GM23338 (cell line): ENCODE measurements at regions not wholly inside any gene's neighbourhood (a gene's known extent, or its start where the extent isn't known, plus 50 kb on each side); places are given as distances from the start of the nearest gene placed in this dataset.

Source experiments
- ATAC-seq: fragments of 200-7000 bp; cut with Tn5 transposase; 3 replicates; pipeline ENCODE4 v1.9.1; 2020
- DNase-seq: peaks from one replicate; pipeline ENCODE4 v3.0.0-alpha.2; 2015; ENCODE audit warnings: low spot score
- H2AFZ ChIP-seq: fragments of 200-600 bp; sonication (generic); 2 replicates; pipeline ENCODE4 v1.8.0; 2016; ENCODE audit warnings: antibody characterized with exemption, mild to moderate bottlenecking, moderate library complexity
- H3F3A ChIP-seq: fragments of 200-600 bp; sonication (generic); replicated peaks from 2 replicates; pipeline ENCODE4 v1.8.0; 2017; ENCODE audit warnings: antibody characterized with exemption, mixed run types, low read depth
- H3K27ac ChIP-seq: fragments of 200-600 bp; sonication (generic); 2 replicates; pipeline ENCODE4 v1.6.1; 2016; ENCODE audit warnings: low read depth
- H3K27me3 ChIP-seq: fragments of 200-600 bp; sonication (generic); 2 replicates; pipeline ENCODE4 v1.8.0; 2016; ENCODE audit warnings: mild to moderate bottlenecking, mixed run types, moderate library complexity; ENCODE audit not compliant: insufficient read depth
- H3K36me3 ChIP-seq: fragments of 200-600 bp; sonication (generic); 2 replicates; pipeline ENCODE4 v1.8.0; 2016; ENCODE audit warnings: mild to moderate bottlenecking; ENCODE audit not compliant: insufficient read depth
- H3K4me1 ChIP-seq: fragments of 200-600 bp; sonication (generic); 2 replicates; pipeline ENCODE4 v1.8.0; 2016; ENCODE audit warnings: mild to moderate bottlenecking, moderate library complexity; ENCODE audit not compliant: insufficient read depth
- H3K4me2 ChIP-seq: fragments of 200-600 bp; sonication (generic); 2 replicates; pipeline ENCODE4 v1.7.1; 2017; ENCODE audit warnings: mixed run types
- H3K4me3 ChIP-seq: fragments of 200-600 bp; sonication (generic); 2 replicates; pipeline ENCODE4 v1.6.1; 2016; ENCODE audit warnings: mixed run types
- H3K79me2 ChIP-seq: fragments of 200-600 bp; sonication (generic); replicated peaks from 2 replicates; pipeline ENCODE4 v1.8.0; 2017; ENCODE audit warnings: mild to moderate bottlenecking; ENCODE audit not compliant: insufficient read depth
- H3K9me2 ChIP-seq: fragments of 200-600 bp; sonication (generic); 2 replicates; pipeline ENCODE4 v1.8.0; 2017; ENCODE audit not compliant: insufficient read depth
- H4K20me1 ChIP-seq: fragments of 200-600 bp; sonication (generic); replicated peaks from 2 replicates; pipeline ENCODE4 v1.8.0; 2017; ENCODE audit warnings: mild to moderate bottlenecking; ENCODE audit not compliant: insufficient read depth
- H3K27ac Mint-ChIP-seq: 2 replicates; pipeline ENCODE4 v1.8.0; 2020; ENCODE audit warnings: inconsistent platforms, mild to moderate bottlenecking, moderate library complexity, mixed read lengths
- H3K27me3 Mint-ChIP-seq: 3 replicates; pipeline ENCODE4 v1.8.0; 2022; ENCODE audit warnings: low read depth, mild to moderate bottlenecking, moderate library complexity, mixed read lengths, inconsistent platforms; ENCODE audit not compliant: insufficient read depth, poor library complexity
- H3K36me3 Mint-ChIP-seq: 3 replicates; pipeline ENCODE4 v1.8.0; 2021; ENCODE audit warnings: low read depth, mild to moderate bottlenecking, inconsistent platforms, moderate library complexity, mixed read lengths
- H3K4me1 Mint-ChIP-seq: 3 replicates; pipeline ENCODE4 v1.8.0; 2020; ENCODE audit warnings: mild to moderate bottlenecking, inconsistent platforms, mixed read lengths
- H3K4me3 Mint-ChIP-seq: 3 replicates; pipeline ENCODE4 v1.8.0; 2021; ENCODE audit warnings: moderate library complexity, mild to moderate bottlenecking, inconsistent platforms, mixed read lengths
- H3K9me3 Mint-ChIP-seq: 3 replicates; pipeline ENCODE4 v1.8.0; 2020; ENCODE audit warnings: moderate library complexity, mild to moderate bottlenecking, inconsistent platforms, mixed read lengths
- CREB1 ChIP-seq: fragments of 250-450 bp; sonication (Bioruptor Pico); IDR thresholded peaks from 2 replicates; pipeline ENCODE4 v1.5.0; 2020; ENCODE audit warnings: low read depth, mild to moderate bottlenecking, moderate library complexity
- EZH2 ChIP-seq: fragments of 200-600 bp; sonication (generic); IDR thresholded peaks from one replicate; pipeline ENCODE4 v1.8.0; 2017; ENCODE audit warnings: antibody characterized with exemption, mild to moderate bottlenecking, low read depth; ENCODE audit not compliant: unreplicated experiment
- EZH2phosphoT487 ChIP-seq: fragments of 200-600 bp; sonication (generic); IDR thresholded peaks from one replicate; pipeline ENCODE4 v1.8.1; 2018; ENCODE audit warnings: antibody characterized with exemption; ENCODE audit not compliant: unreplicated experiment
- JUNB ChIP-seq: IDR thresholded peaks from one replicate; pipeline ENCODE4 v1.6.1; 2016; ENCODE audit warnings: antibody characterized with exemption; ENCODE audit not compliant: unreplicated experiment
- NANOG ChIP-seq: IDR thresholded peaks from 2 replicates; pipeline ENCODE4 v1.6.1; 2016; ENCODE audit warnings: antibody characterized with exemption, borderline replicate concordance
- POLR2AphosphoS5 ChIP-seq: IDR thresholded peaks from 2 replicates; pipeline ENCODE4 v1.6.1; 2016; ENCODE audit warnings: antibody characterized with exemption, low read depth
- STAT1 ChIP-seq: IDR thresholded peaks from one replicate; pipeline ENCODE4 v1.6.1; 2016; ENCODE audit warnings: antibody characterized with exemption; ENCODE audit not compliant: unreplicated experiment
- ZNF331 ChIP-seq: fragments of 250-450 bp; sonication (Bioruptor Pico); IDR thresholded peaks from 2 replicates; pipeline ENCODE4 v1.5.0; 2020; ENCODE audit warnings: low read depth, mild to moderate bottlenecking, moderate library complexity
- ZNF462 ChIP-seq: fragments of 250-450 bp; sonication (Bioruptor Pico); IDR thresholded peaks from 2 replicates; pipeline ENCODE4 v1.5.0; 2020; ENCODE audit warnings: mild to moderate bottlenecking, moderate library complexity
- TF ChIP-seq, protein P1 (sequence below): IDR thresholded peaks from one replicate; pipeline ENCODE4 v1.6.1; 2018; ENCODE audit warnings: antibody characterized with exemption; ENCODE audit not compliant: unreplicated experiment
- TF ChIP-seq, protein P2 (sequence below): IDR thresholded peaks from 2 replicates; pipeline ENCODE4 v1.6.1; 2016; ENCODE audit warnings: antibody characterized with exemption

DNA sequence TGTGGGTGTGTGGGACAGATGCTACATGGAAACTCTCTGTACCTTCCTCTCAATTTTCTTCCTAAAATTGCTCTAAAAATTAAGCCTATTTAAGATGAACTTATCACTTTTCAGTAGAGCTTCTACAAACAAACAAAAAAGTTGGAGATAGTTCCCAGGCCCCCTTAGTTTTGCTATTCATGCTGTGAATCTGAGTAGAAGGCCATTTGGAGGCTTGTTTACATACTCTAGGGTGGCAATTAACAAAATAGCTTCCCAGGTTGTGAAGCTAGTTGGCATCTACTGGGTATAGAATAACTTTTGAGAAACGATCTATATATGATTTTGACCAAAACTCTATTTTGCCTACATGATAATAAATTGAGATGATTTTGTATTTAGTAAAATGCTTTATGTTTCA is 541.4 kb upstream of the B3GALT2 start:
- Histone ChIP-seq H3F3A (no peaks in the 10 kb centered on the region), H3K4me3 (no peak overlapping the region), H4K20me1 (0 out of 2 replicates have a peak, but pooled peaks cover 3% of the 10 kb centered on the region), H3K4me2 (peak overlapping the region; percentile 45), H3K79me2 (no peaks in the 10 kb centered on the region), H3K36me3 (no peaks in the 10 kb centered on the region), H2AFZ (no peak overlapping the region), H3K4me1 (no peaks in the 10 kb centered on the region; the same call in 1 of the 2 replicates), H3K9me2 (no peaks in the 10 kb centered on the region), H3K27ac (no peak overlapping the region), H3K27me3 (peaks cover 56% of the 10 kb centered on the region)
- peaks cover 30% of the 10 kb centered on the region for H3K27me3 Mint-ChIP-seq
- DNase-seq (peak; percentile 65), ATAC-seq (peak; percentile 81)
- peaks cover 15% of the 10 kb centered on the region; the same call in 2 of the 3 replicates for H3K4me1 Mint-ChIP-seq
- no peak overlapping the region for H3K27ac Mint-ChIP-seq
- H3K9me3 Mint-ChIP-seq: peaks cover 9% of the 10 kb centered on the region
- H3K36me3 Mint-ChIP-seq: 0 out of 3 replicates have a peak, but pooled peaks cover 3% of the 10 kb centered on the region
- no peak overlapping the region for H3K4me3 Mint-ChIP-seq
- TF ChIP-seq EZH2phosphoT487: no peak
- no peak for TF ChIP-seq POLR2AphosphoS5
- TF ChIP-seq EZH2: no peak
- peak; percentile 30; the same call in 1 of the 2 replicates for TF ChIP-seq ZNF462 (CRISPR knock-in tag)
- peak; percentile 95 for TF ChIP-seq NANOG
- TF ChIP-seq, protein P1, sequence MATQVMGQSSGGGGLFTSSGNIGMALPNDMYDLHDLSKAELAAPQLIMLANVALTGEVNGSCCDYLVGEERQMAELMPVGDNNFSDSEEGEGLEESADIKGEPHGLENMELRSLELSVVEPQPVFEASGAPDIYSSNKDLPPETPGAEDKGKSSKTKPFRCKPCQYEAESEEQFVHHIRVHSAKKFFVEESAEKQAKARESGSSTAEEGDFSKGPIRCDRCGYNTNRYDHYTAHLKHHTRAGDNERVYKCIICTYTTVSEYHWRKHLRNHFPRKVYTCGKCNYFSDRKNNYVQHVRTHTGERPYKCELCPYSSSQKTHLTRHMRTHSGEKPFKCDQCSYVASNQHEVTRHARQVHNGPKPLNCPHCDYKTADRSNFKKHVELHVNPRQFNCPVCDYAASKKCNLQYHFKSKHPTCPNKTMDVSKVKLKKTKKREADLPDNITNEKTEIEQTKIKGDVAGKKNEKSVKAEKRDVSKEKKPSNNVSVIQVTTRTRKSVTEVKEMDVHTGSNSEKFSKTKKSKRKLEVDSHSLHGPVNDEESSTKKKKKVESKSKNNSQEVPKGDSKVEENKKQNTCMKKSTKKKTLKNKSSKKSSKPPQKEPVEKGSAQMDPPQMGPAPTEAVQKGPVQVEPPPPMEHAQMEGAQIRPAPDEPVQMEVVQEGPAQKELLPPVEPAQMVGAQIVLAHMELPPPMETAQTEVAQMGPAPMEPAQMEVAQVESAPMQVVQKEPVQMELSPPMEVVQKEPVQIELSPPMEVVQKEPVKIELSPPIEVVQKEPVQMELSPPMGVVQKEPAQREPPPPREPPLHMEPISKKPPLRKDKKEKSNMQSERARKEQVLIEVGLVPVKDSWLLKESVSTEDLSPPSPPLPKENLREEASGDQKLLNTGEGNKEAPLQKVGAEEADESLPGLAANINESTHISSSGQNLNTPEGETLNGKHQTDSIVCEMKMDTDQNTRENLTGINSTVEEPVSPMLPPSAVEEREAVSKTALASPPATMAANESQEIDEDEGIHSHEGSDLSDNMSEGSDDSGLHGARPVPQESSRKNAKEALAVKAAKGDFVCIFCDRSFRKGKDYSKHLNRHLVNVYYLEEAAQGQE: no peak
- no peak for TF ChIP-seq CREB1 (CRISPR knock-in tag)
- no peak for TF ChIP-seq STAT1
- no peak for TF ChIP-seq JUNB
- TF ChIP-seq, protein P2, sequence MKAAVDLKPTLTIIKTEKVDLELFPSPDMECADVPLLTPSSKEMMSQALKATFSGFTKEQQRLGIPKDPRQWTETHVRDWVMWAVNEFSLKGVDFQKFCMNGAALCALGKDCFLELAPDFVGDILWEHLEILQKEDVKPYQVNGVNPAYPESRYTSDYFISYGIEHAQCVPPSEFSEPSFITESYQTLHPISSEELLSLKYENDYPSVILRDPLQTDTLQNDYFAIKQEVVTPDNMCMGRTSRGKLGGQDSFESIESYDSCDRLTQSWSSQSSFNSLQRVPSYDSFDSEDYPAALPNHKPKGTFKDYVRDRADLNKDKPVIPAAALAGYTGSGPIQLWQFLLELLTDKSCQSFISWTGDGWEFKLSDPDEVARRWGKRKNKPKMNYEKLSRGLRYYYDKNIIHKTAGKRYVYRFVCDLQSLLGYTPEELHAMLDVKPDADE: no peak
- TF ChIP-seq ZNF331 (CRISPR knock-in tag): no peak
